Peyer's patch (tissue), 4 donors: ENCODE measurements at regions not wholly inside any gene's neighbourhood (a gene's known extent, or its start where the extent isn't known, plus 50 kb on each side); places are given as distances from the start of the nearest gene placed in this dataset.

Experiments used
- CTCF ChIP-seq, 6 experiments: fragments of 450-650 bp in 4 of 6; fragments of 200-600 bp in 2 of 6; sonication (generic) in 1 of 6; IDR thresholded peaks; one replicate each; pipeline ENCODE4 v1.5.1; 2017 to 2019; ENCODE audit warnings: antibody characterized with exemption in 6 of 6, mild to moderate bottlenecking in 3 of 6, moderate library complexity in 1 of 6
- POLR2A ChIP-seq, 2 donors: fragments of 450-650 bp; IDR thresholded peaks; one replicate each; pipeline ENCODE4 v1.5.1; 2017; ENCODE audit warnings: antibody characterized with exemption in 2 of 2, mild to moderate bottlenecking in 2 of 2, moderate library complexity in 2 of 2

GRCh38 chr14:37970696-37971095, 237.0 kb upstream of the SSTR1 start:
- no peak for TF ChIP-seq CTCF (IDR thresholded peaks at IDR 0.05)
- TF ChIP-seq POLR2A (IDR thresholded peaks at IDR 0.05), result no peak
